NCI-H2107 treated with DMSO at 0.1 percent for 48 hours (cell line): ENCODE measurements at regions not wholly inside any gene's neighbourhood (a gene's known extent, or its start where the extent isn't known, plus 50 kb on each side); places are given as distances from the start of the nearest gene placed in this dataset.

ENCODE experiments used
- DNase-seq: peaks from one replicate; lab custom pipeline; 2025; ENCODE audit not compliant: unreplicated experiment; lab: John Stamatoyannopoulos, UW

- no peak for DNase-seq
Observed at GRCh38 chr3:181660337-181660736, 51.4 kb upstream of the SOX2 start.

DNA sequence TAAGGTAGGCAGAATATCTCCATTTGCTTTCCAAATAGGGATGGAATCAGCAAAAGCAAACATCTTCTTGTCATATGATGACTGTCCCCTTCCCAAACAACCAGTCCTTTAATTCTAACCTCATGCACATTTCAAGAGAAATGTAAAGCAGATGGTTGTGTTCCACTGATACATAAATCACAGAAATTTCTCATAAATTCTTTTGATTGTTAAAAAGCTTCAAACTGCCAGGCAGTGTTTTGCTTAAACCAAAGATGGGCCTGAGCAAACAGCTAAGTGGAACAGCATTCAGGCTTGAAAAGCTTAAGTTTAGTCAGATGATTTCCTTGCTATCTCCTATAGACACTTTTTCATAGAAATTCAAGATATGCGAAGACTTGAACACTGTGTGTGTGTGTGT is 74.3 kb upstream of the SOX2 start:
- DNase-seq = no peak

- DNase-seq = no peak
Observed at GRCh38 chr3:181637056-181637455, 74.7 kb upstream of the SOX2 start.

DNA sequence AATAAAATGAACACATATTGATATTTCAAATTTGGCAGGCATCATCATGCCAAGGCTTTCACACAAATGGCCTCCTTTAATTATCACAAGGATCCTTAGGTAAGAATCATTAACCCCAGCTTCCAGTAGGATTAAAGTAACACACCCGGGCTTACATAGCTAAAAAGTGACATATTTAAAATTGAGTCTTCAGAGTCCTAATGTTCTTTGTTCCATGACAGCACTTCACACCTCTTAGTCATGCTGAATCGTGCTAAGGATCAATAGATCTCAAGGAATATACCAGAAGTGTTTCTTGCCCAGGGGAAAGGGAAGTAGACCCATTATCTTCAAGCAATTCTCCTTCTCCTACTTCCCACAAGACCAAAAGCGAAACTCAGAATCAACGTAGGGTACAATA is 76.6 kb upstream of the SOX2 start:
- DNase-seq = no peak

- DNase-seq = no peak
Observed at GRCh38 chr3:181633556-181633955, 78.2 kb upstream of the SOX2 start.

DNA sequence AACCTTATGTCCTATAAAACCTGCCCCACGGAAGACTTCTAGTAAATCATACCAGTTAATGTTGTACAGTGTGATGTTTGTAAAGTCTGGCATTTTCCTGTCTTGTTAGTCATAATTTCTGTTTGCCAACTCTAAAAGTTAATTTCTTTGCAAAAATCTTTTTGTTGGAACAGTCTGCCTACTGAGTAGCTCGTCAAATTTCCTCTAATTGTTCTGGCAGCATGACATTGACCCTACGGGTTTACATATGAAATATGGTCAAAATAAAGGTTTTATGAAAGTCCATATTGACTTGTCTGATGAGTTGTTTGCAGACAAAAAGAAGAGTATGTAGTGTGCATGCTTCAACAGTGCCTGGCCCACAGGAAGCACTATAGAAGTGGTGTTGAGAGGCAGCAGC is 79.8 kb upstream of the SOX2 start:
- DNase-seq = no peak

- no peak for DNase-seq
Observed at GRCh38 chr3:181630853-181631252, 80.9 kb upstream of the SOX2 start.

DNA sequence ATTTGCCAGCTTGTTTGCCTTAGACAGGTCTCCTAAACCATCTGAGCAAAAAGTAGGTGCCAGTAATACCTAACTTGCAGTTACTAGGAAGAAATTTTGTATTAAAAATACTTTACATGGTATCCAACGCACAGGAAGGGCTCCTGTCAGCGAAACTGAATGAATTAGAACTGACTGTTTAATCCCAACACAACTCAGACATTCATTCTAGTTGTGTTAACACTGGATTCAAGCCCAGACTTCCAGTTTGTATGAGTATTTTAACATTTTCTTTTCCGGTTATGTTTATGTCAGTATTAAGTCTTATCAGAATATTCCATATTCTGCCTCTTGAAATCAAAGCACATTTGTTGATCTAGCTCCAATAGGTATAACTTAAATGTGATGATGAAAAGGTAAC is 82.0 kb upstream of the SOX2 start:
- no peak for DNase-seq

DNA sequence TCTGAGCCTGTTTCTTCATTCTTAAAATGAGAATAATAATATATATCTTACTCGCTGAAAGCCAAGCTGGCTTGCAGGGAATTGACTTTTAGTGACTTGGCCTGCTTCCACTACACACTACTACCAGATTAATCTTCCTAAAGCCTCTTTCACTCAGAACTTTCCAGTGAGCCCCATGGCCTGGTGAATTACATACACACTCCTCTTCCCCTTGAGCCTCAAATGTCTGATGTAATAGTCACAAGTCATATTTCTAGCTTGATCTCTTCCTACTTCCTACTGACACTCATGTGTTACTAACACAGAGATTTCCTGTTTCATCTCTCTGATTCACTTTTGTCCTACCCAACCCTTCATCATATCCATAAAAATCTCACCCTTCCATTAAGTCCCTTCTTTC is 82.7 kb upstream of the SOX2 start:
- no peak for DNase-seq

- DNase-seq = no peak
Observed at GRCh38 chr3:181628384-181628783, 83.3 kb upstream of the SOX2 start.

- no peak for DNase-seq
Observed at GRCh38 chr3:181626036-181626435, 85.7 kb upstream of the SOX2 start.

GRCh38 chr3:181623924-181624694 is 87.6 kb upstream of the SOX2 start:
- DNase-seq = peak; percentile 84

DNA sequence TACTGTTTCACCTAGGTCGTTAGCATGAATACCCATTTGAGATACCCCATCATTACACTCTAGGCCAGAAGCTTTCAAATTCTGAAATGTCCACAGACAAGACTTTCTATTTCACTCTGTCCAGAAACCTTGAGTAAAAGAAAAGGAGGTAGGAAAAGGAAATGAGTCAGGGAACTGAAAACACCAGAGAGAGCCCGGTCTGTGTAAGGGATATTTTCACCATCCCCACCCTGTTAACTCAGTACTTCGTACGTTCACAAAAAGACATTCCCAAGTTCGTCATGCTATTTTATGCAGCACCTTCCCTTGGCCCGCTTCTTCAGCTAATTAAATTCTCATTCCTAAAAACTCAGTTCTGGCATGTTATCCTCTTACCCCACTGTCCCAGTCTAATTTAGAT is 89.4 kb upstream of the SOX2 start:
- no peak for DNase-seq

GRCh38 chr3:181619897-181620296 is 91.8 kb upstream of the SOX2 start:
- no peak for DNase-seq

GRCh38 chr3:181618260-181618659 is 93.5 kb upstream of the SOX2 start:
- no peak for DNase-seq

GRCh38 chr3:181616088-181617070 is 95.3 kb upstream of the SOX2 start:
- DNase-seq = no peak

GRCh38 chr3:181615666-181616065 is 96.1 kb upstream of the SOX2 start:
- DNase-seq = no peak

GRCh38 chr3:181614878-181615277 is 96.8 kb upstream of the SOX2 start:
- DNase-seq = no peak

GRCh38 chr3:181613813-181614212 is 97.9 kb upstream of the SOX2 start:
- no peak for DNase-seq

- no peak for DNase-seq
Observed at GRCh38 chr3:181613191-181613590, 98.5 kb upstream of the SOX2 start.

DNA sequence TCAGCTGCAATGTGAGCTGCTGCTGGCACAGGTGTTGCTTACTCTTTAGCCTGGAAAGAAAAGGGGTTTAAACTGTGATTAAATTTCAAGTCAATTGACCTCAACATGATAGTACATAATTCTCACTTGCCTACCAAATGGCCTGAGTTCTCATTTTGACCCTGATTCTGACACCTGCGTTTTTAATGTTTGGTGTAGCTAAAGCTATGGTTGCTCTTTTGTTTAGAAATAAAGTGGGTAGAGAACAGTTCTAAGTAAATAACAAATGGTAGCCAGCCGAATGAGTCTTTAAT is 100.8 kb upstream of the SOX2 start:
- peak; percentile 99 for DNase-seq
